ENCODE measurements at regions not wholly inside any gene's neighbourhood (a gene's known extent, or its start where the extent isn't known, plus 50 kb on each side); places are given as distances from the start of the nearest gene placed in this dataset.
"Not testable (repeated sequence)": the region's sequence is repeated elsewhere in the genome, so short reads cannot be mapped to it uniquely, and the experiment has no call there.

DNA sequence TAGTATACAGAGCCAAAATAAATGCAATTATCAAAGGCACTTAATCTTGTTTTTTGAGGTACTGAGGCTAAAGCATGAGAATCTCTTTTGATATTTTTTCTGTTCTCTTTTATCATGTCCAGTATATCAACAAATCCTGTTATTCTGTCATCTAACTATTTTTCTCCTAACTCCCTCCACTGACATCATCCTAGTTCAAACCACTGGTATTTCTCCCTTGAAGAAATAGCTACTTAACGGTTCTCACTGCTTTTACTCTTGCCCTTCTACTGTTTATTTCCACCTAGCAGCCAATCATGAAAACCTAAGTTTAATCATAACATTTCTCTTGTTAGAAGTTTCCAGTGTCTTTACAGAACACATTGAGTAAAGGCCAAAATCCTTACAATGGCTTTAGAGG lies 317.6 kb downstream of the GPD2 start:
- Mint-ChIP-seq H3K27ac (no peak overlapping the region), H3K36me3 (ENCODE audit: low read depth) (no peaks in the 10 kb centered on the region), H3K27me3 (ENCODE audit: insufficient read depth) (no peaks in the 10 kb centered on the region), H3K9me3 (no peaks in the 10 kb centered on the region), H3K4me1 (ENCODE audit: low read depth) (no peaks in the 10 kb centered on the region), H3K4me3 (no peak overlapping the region)
- no peak for DNase-seq (ENCODE audit: low spot score)
- intact Hi-C loops (cut with micrococcal nuclease): no loop called here

DNA sequence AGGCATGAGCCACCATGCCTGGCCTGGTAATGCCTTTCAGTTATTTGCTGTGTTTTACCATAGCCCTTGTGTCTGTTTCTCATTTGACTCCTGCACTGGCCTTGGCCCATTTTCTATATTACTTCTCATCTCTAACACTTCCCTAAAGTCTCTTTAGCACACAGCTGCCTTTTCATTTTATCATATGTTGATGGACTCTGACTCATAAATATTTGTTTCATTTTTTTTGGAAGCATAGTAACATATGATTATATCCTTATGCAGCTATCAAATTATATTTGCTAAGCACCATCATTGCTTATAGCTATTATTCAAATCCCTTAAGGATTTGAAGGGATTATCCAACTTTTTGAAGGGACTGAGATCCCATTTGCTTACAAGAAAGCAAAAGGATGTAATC lies 320.3 kb downstream of the GPD2 start:
- Mint-ChIP-seq H3K4me1 (ENCODE audit: low read depth) (no peaks in the 10 kb centered on the region), H3K27ac (no peak overlapping the region)
- intact Hi-C loops (cut with micrococcal nuclease): no loop called here

DNA sequence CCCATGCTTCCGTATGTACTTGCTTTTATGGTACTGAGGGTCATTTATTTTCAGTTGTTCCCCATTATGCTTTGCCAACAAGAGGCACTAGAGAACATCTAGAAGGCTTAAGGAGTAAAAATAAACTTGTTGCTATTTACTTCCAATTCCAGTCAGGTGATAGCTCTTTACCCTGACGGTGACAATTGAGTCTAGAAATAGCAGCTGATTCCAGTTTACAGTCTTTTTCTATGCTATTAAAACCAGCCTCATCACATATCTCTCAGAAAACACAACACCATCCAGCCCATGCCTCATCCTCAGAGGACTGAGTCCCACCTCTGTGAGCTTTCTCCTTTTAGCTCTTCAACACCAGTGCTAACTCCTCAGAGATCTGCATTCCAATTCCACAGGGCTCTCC lies 327.0 kb downstream of the GPD2 start:
- H3K27ac Mint-ChIP-seq: no peak overlapping the region
- no peaks in the 10 kb centered on the region for H3K9me3 Mint-ChIP-seq
- H3K4me1 Mint-ChIP-seq (ENCODE audit: low read depth): no peaks in the 10 kb centered on the region
- no peak overlapping the region for H3K4me3 Mint-ChIP-seq
- DNase-seq (ENCODE audit: low spot score): no peak
- intact Hi-C loops (cut with micrococcal nuclease): no loop called here
- no peaks in the 10 kb centered on the region for H3K27me3 Mint-ChIP-seq (ENCODE audit: insufficient read depth)
- no peaks in the 10 kb centered on the region for H3K36me3 Mint-ChIP-seq (ENCODE audit: low read depth)

More for the DNA sequence above, 320.3 kb downstream of the GPD2 start:
- no peak for DNase-seq (ENCODE audit: low spot score)
- H3K36me3 Mint-ChIP-seq (ENCODE audit: low read depth): no peaks in the 10 kb centered on the region
- no peaks in the 10 kb centered on the region for H3K9me3 Mint-ChIP-seq
- no peaks in the 10 kb centered on the region for H3K27me3 Mint-ChIP-seq (ENCODE audit: insufficient read depth)
- H3K4me3 Mint-ChIP-seq: no peak overlapping the region

DNA sequence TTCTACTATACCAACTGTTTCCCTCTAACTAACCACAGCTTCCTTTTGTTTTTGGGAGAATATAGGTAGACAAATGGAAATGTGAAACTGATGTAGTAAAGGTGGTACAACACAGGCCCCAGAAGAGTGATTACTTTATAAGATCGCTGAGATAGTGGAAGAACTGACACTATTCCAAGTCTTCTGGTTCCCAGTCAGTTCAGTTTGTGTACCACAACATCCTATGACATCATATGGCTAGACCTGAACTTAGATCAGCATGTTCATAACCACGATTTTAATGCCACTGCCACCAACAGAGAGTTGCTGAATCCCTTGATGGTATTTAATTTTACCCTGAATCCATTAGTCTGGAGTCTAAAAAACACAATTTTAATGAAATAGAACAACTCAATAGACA lies 328.9 kb downstream of the GPD2 start:
- Mint-ChIP-seq H3K9me3 (peaks cover 3% of the 10 kb centered on the region), H3K27ac (no peak overlapping the region), H3K4me1 (ENCODE audit: low read depth) (no peaks in the 10 kb centered on the region), H3K27me3 (ENCODE audit: insufficient read depth) (no peaks in the 10 kb centered on the region), H3K36me3 (ENCODE audit: low read depth) (no peaks in the 10 kb centered on the region), H3K4me3 (no peak overlapping the region)
- intact Hi-C loops (cut with micrococcal nuclease): no loop called here
- DNase-seq (ENCODE audit: low spot score): no peak

DNA sequence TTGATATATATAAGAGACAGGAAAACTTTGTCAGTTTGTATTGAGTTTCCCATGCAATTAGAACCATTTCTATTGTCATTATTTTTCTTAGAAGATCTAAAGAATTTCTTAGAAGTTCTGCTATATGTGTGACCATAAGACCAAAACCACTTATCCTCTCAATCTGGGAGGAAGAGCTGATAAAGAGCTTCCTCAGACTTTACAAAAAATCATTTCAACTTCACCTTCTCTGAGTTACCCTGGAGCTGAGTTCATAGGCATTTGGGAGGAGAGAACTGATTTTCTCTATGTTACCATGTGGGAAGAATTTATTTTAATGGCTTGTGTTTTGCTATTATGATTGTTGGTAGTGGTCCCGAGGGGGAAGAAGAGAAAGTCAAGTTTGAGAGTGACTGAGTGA lies 329.3 kb downstream of the GPD2 start:
- no peaks in the 10 kb centered on the region for H3K27me3 Mint-ChIP-seq (ENCODE audit: insufficient read depth)
- intact Hi-C loops (cut with micrococcal nuclease): no loop called here
- peaks cover 4% of the 10 kb centered on the region for H3K9me3 Mint-ChIP-seq
- H3K4me1 Mint-ChIP-seq (ENCODE audit: low read depth): no peaks in the 10 kb centered on the region
- no peak overlapping the region for H3K27ac Mint-ChIP-seq
- H3K36me3 Mint-ChIP-seq (ENCODE audit: low read depth): no peaks in the 10 kb centered on the region
- DNase-seq (ENCODE audit: low spot score): no peak
- H3K4me3 Mint-ChIP-seq: no peak overlapping the region

DNA sequence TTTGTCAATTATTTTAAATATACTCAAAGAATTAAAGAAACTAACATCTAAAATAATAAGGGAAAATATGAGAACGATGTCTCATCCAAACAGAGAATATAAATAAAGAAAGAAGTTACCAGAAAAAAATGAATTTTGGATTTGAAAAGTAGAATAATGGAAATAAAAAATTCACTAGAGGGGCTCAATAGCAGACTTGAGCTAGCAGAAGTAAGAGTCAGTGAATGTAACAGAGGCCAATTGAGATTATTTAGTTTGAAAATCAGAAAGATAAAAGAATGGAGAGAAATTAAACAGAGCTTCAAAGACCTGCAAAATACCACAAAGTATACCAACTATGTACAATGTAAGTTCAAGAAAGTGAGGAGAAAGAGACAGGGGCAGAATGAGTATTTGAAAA lies 333.6 kb downstream of the GPD2 start:
- Mint-ChIP-seq H3K27ac (no peak overlapping the region), H3K9me3 (peaks cover 4% of the 10 kb centered on the region), H3K36me3 (ENCODE audit: low read depth) (no peaks in the 10 kb centered on the region), H3K4me1 (ENCODE audit: low read depth) (no peaks in the 10 kb centered on the region), H3K27me3 (ENCODE audit: insufficient read depth) (no peaks in the 10 kb centered on the region), H3K4me3 (no peak overlapping the region)
- no peak for DNase-seq (ENCODE audit: low spot score)
- intact Hi-C loops (cut with micrococcal nuclease): no loop called here

DNA sequence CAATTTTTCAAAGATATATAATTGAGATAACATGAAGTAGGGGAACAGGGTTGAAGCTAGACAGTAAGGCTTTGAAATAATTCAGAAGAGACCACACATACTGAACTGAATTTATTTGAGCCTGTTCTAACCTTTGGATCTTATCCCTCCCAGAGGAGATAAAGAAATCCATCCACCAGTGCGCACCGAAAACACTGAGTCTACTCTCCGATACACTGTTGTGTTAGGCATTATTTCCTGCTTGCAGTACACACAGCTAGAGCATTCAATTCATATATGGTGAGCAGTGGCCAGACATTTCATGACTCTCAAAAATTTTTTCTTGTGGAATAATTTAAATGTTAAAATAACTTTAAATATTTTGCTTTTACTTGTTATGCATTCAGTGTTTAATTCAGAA lies 342.7 kb downstream of the GPD2 start:
- DNase-seq (ENCODE audit: low spot score): no peak
- Mint-ChIP-seq H3K27ac (no peak overlapping the region), H3K4me1 (ENCODE audit: low read depth) (no peaks in the 10 kb centered on the region), H3K4me3 (no peak overlapping the region), H3K36me3 (ENCODE audit: low read depth) (no peaks in the 10 kb centered on the region), H3K9me3 (no peaks in the 10 kb centered on the region), H3K27me3 (ENCODE audit: insufficient read depth) (no peaks in the 10 kb centered on the region)
- intact Hi-C loops (cut with micrococcal nuclease): no loop called here

DNA sequence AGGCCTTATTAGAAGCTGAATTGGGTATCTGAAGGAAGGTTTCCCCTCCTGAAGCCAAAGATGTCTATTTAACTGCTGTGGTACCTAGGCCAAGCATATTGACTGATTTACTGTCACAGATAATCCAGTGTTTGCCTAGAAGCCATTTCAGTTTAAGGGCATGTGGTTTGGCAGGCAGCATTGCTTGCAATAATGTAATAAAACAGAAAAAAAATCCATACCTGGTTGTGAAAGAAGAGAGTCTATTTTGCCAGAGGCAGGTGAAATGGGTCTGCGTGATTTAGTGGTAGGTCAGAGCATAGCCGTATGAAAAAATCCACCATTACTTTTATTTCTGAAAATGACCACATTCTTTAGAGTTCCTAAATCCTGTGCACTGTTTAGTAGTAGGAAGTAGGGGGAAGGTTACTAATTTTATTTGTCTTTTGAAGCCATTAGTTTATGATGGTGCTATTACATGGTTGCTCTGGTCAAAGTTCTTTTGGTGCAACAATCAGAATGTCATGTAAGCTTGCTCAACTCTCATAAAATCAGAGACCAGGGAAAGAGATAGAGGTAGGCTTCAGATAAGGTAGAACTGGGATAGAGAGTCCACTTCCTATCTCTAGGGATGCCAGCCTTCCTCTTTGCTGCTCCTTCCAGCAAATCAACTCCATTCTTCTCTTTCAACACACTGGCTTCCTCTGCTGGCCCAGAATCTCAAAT lies 343.4 kb downstream of the GPD2 start:
- intact Hi-C loops (cut with micrococcal nuclease): no loop called here
- no peaks in the 10 kb centered on the region for H3K9me3 Mint-ChIP-seq
- no peak for DNase-seq (ENCODE audit: low spot score)
- no peak overlapping the region for H3K27ac Mint-ChIP-seq
- H3K36me3 Mint-ChIP-seq (ENCODE audit: low read depth): no peaks in the 10 kb centered on the region
- H3K4me3 Mint-ChIP-seq: no peak overlapping the region
- no peaks in the 10 kb centered on the region for H3K27me3 Mint-ChIP-seq (ENCODE audit: insufficient read depth)
- no peaks in the 10 kb centered on the region for H3K4me1 Mint-ChIP-seq (ENCODE audit: low read depth)

DNA sequence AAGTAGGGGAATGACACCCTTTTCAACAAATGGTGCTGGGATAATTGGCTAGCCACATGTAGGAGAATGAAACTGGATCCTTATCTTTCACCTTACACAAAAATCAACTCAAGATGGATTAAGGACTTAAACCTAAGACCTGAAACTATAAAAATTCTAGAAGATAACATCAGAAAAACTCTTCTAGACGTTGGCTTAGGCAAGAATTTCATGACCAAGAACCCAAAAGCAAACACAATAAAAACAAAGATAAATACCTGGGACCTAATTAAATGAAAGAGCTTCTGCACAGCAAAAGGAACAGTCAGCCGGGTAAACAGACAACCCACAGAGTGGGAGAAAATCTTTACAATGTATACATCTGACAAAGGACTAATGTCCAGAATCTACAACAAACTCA lies 345.5 kb downstream of the GPD2 start:
- DNase-seq (ENCODE audit: low spot score); H3K9me3 Mint-ChIP-seq; intact Hi-C loops (cut with micrococcal nuclease); H3K4me1 Mint-ChIP-seq (ENCODE audit: low read depth); H3K27me3 Mint-ChIP-seq (ENCODE audit: insufficient read depth); H3K27ac Mint-ChIP-seq; H3K36me3 Mint-ChIP-seq (ENCODE audit: low read depth); H3K4me3 Mint-ChIP-seq: not testable (repeated sequence)

DNA sequence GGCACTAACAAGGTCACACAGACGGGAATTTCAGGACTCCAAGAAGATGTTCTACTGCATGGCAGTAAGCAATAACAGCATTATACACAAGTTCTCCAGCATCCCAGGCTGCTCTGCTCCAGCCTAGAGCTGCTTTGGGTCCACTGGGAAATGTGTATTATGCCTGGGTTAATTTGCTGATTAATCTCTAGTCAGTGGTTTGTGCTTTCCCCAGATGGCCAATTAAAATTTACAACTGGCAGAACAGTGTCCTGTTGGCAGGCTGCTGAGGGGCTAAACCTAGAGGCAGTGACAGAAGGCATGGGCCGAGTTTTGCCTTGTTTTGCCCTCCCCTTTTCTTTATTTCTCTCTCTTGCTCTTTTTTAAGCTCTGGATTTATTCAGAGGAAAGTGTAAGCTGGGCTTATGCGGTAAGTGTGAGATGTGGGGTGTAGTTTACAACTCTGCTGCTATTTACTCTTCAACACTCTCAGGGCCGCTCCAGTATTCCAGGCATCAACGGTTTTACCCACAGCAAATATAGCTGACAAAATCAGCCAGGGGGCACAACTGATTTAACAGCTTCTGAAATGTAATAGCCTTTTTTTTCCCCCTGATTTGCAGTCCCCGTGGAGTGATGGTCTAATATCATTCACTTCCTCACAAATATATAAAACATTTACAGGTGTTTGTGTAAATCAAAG lies 348.0 kb downstream of the GPD2 start:
- Mint-ChIP-seq H3K36me3 (ENCODE audit: low read depth) (no peaks in the 10 kb centered on the region), H3K27ac (no peak overlapping the region), H3K27me3 (ENCODE audit: insufficient read depth) (no peaks in the 10 kb centered on the region), H3K4me3 (no peak overlapping the region), H3K4me1 (ENCODE audit: low read depth) (no peaks in the 10 kb centered on the region), H3K9me3 (no peaks in the 10 kb centered on the region)
- intact Hi-C loops (cut with micrococcal nuclease): no loop called here
- no peak for DNase-seq (ENCODE audit: low spot score)

DNA sequence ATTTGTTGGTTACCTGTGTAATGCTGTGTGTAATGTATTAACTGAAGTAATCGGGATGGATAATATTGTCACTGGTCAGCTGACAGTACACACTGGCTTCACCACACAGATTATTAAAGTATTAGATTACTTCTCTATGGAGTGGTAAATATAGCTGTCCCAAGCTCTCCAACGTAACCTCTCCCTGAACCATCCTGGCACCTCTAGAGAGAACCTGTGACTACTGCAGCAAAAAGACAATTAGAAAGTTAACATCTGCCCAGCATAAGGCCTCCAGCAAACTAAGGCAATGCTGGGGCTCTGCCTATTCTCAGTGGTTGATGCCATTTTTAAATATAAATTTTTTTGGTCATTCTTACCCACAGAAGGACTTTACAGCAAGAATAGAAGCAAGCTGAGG lies 351.3 kb downstream of the GPD2 start:
- Mint-ChIP-seq H3K4me1 (ENCODE audit: low read depth) (no peaks in the 10 kb centered on the region), H3K9me3 (no peaks in the 10 kb centered on the region), H3K27ac (no peak overlapping the region), H3K36me3 (ENCODE audit: low read depth) (no peaks in the 10 kb centered on the region), H3K4me3 (no peak overlapping the region), H3K27me3 (ENCODE audit: insufficient read depth) (no peaks in the 10 kb centered on the region)
- intact Hi-C loops (cut with micrococcal nuclease): no loop called here
- no peak for DNase-seq (ENCODE audit: low spot score)

DNA sequence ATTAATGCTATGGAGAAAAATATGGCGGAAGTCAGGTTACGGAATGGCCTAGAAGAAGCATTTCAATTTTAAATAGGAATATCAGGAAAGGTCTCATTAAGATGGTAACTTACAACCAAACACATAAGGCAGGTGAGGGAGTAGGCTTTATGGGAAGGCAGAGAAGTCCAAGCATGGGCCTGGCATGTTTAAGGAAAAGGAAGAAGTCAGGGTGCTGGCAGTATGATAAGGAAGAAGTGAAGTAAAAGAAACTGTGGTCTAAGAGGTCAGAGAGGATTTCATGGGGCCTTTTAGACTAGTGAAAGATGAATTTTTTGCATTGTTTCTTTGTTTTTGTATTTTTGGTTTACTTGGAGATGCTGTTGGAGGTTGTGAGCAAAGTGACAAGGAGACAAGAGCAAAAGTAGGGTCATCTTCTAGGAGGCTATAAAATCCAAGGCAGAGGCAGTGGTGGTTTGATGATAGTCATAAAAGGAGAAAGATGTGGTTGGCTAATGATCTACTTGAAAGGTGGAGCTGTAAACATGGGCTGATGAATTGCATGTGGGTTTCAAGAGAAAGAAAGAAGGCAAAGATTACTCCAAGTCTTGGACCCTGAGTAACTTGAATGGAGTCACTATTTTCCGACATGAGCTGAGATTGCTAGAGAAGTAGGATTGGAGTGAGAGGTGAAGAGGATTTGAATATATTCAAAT lies 354.3 kb downstream of the GPD2 start:
- Mint-ChIP-seq H3K27ac (no peak overlapping the region), H3K36me3 (ENCODE audit: low read depth) (no peaks in the 10 kb centered on the region), H3K4me3 (no peak overlapping the region), H3K27me3 (ENCODE audit: insufficient read depth) (no peaks in the 10 kb centered on the region), H3K4me1 (ENCODE audit: low read depth) (no peaks in the 10 kb centered on the region), H3K9me3 (no peaks in the 10 kb centered on the region)
- no peak for DNase-seq (ENCODE audit: low spot score)
- intact Hi-C loops (cut with micrococcal nuclease): no loop called here

DNA sequence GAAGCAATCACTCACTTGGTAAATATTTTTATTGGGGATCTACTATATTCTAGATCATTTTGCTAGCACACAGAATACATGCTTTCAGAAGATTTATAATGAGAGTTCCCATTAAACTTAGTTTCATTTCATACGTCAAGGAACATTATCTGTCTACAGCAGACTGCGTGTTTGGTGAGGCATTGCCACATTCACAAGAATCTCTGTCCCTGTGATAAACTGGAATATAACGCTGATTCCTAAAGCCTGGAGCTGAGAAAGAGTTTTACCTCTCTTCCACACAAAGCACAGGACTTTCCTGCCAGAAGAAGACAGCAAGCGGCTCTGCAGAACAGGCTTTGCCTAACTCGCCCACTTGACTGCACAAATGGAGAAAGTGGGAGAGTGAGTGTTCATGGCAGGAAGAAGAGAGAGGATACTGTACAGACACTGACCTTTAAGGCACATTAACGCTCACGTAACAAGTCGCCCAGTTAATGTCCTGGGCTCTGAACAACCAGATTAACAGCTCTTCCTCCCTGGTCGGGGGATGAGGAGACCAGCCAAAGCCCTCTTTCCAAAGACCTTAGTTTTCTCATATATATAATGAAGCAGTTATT lies 356.2 kb downstream of the GPD2 start:
- Mint-ChIP-seq H3K9me3 (no peaks in the 10 kb centered on the region), H3K4me1 (ENCODE audit: low read depth) (no peaks in the 10 kb centered on the region), H3K27ac (no peak overlapping the region), H3K36me3 (ENCODE audit: low read depth) (no peaks in the 10 kb centered on the region), H3K27me3 (ENCODE audit: insufficient read depth) (no peaks in the 10 kb centered on the region), H3K4me3 (no peak overlapping the region)
- intact Hi-C loops (cut with micrococcal nuclease): no loop called here
- DNase-seq (ENCODE audit: low spot score): no peak

Measured in activated T-helper 1 cell treated with anti-CD3 and anti-CD28 coated beads, Interleukin-12 subunit alpha, Interleukin-12 subunit beta, Interleukin-2, Interleukin-4 antibody, amounts not matched to agents 30 ng/mL and 10 ng/mL and 1 ng/mL, durations not matched to agents 14 hours and 24 hours and 36 hours (primary cell).